GM19023 (cell line): ENCODE measurements at regions not wholly inside any gene's neighbourhood (a gene's known extent, or its start where the extent isn't known, plus 50 kb on each side); places are given as distances from the start of the nearest gene placed in this dataset.
"Not testable (repeated sequence)": the region's sequence is repeated elsewhere in the genome, so short reads cannot be mapped to it uniquely, and the experiment has no call there.

ENCODE experiments used
- ATAC-seq: cut with Tn5 transposase; IDR thresholded peaks from one replicate; pipeline ENCODE4 v1.9.1; 2021; ENCODE audit warnings: mild to moderate bottlenecking, moderate library complexity; ENCODE audit not compliant: unreplicated experiment

DNA sequence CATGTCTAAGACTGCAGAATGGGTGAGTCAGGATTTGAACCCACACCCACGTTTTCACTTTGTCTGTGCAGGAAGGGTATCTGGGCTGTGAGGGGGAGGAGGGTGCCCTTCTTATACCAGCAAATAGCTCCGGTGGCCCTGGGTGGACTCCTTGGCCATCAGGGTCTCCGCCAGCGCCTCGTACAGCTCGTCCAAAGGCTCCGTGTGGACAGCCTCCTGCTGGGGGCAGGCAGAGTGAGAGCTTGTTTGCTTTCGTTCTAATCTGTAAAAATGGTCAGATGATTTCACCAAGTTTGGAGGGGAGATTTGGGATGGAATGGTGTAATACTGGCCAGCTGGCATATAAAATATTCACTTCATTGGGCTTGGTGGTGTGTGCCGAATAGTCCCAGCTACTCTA is 111.7 kb upstream of the CCZ1B start:
- ATAC-seq: not testable (repeated sequence)

DNA sequence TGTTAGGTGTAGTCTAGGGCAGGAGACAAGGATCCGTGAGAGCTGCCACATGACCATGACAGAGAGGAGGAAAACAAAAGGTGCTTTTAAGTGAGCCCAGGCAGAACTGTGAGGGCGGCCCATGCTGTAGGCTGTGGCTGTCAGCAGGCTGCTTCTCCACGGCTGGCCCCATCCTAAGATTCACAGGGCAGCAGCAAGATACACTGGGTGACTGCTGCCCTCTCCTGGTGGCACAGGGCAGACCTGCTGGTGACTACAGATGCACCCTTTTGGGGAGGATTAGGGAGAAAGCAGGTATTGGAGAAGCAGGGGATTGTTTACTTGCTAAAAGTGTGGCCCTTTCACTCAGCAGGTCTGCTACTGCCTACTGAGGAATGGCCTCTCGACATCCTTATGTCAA is 112.2 kb upstream of the CCZ1B start:
- ATAC-seq: not testable (repeated sequence)

DNA sequence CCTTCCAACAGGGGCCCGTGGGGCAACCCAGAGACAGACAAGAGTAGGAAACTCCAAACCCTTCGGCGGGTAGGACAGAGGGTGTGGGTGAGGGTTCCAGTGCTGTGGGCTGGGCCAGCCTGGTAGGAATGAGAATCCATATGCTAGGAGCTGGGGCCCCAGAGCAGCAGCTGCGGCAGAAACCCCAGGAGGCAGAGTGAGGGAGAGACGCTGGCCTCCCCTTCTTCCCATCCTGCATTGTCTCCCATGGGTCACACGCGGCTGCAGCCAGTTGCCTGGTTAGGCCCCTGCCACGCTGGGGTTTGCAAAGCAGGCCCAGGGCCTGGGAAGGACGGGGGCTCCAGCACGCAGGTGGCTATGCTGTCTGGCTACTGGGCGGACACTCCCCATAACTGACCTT is 113.1 kb upstream of the CCZ1B start:
- not testable (repeated sequence) for ATAC-seq

- not testable (repeated sequence) for ATAC-seq
These were observed 113.8 kb upstream of the CCZ1B start for GRCh38 chr7:6939896-6940295.

- ATAC-seq: not testable (repeated sequence)
These were observed 120.8 kb upstream of the CCZ1B start for GRCh38 chr7:6946873-6947272.

DNA sequence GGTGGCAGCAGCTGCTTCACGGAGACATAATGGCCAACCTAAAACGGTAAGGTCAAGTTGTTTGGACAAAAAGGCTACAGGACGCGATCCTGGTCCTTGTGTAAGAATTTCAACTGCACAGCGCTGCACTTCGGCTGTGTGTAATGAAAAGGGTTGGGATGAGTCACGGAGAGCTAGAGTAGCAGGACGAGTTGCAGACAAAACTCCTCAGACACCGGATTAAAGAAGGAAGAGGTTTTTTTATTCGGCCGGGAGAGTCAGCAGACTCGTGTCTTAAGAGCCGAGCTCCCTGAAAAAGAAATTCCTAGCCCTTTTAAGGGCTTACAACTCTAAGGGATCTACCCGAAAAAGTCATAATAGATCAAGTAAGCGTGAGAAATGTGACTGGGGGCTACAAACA is 124.2 kb upstream of the CCZ1B start:
- not testable (repeated sequence) for ATAC-seq

DNA sequence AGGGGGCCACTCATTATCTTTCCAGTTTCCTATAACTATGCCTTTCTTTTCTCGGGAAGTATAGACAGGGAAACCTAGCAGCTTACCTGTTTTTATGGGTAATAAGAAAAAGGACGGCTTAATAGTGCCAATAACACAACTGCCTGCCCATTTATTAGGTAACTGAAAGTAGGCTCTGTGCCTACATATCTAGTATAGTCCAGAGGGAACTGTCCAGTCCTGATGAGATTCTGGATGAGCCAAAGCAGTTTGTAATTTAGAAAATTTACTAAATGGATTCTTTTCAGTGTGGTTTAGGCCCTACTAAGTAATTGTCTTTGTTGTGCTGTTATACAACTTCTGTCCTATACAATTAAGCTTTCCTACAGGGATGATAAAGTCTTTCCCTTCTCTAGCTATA is 125.5 kb upstream of the CCZ1B start:
- ATAC-seq: not testable (repeated sequence)

GRCh38 chr7:6953138-6953797 is 127.2 kb upstream of the CCZ1B start:
- ATAC-seq: not testable (repeated sequence)

DNA sequence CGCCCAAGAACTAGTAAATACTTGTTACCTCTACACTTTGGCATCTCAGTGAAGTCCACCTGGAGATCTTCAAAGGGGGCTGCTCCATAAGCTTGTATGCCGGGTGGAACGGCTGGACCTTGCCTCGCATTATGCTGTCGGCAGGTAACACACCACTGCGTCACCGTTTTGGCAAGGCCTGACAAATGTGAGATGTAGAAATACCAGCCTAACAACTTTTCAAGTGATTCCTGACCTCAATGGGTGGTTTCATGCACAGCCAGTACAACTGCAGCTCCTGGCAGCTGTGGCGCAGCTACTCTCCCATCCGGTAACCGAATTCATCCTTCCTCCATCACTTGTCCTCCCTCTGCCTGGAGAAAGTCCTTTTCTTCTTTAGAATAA is 127.7 kb upstream of the CCZ1B start:
- not testable (repeated sequence) for ATAC-seq

DNA sequence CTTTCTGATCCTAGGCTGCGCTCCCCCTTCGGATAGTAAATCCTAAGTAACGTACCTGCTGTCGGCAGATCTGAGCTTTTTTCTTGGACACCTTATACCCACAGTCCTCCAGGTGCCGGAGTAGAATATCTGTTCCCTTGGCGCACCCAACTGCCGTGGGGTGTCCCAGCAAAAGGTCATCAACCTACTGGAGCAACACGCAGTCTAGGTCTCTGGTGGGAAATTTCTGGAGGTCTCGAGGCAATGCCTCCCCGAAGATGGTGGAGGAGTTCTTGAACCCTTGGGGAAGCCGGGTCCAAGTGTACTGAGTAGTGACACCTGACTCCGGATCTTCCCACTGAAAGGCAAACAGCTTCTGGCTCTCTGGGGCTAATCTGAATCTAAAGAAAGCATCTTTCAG is 129.3 kb upstream of the CCZ1B start:
- not testable (repeated sequence) for ATAC-seq

DNA sequence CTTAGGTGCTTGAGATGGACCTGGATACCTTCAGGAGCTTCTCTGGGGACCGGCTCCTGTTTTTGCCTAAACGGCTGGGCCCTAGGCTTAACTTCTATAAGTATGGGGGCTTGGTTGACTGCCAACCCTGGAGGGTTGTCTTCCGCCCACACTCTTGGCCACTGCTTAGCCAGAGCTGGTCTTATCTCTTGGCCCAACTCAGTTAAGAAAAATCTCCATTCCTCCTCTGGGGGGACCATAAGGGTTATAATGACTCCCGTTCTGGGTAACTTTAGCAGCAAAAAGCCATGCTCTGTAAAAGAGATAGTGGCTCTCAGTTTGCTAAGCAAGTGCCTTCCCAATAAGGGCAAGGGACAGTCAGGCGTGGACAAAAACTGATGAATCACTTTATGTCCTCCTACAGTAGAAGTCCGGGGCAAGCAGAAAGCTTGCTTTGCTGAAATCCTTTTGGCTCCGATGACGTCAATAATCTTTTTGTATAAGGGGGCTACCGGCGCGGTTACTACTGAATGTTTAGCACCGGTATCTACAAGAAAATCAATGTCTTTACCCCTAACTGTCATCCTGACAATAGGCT is 130.0 kb upstream of the CCZ1B start:
- not testable (repeated sequence) for ATAC-seq

DNA sequence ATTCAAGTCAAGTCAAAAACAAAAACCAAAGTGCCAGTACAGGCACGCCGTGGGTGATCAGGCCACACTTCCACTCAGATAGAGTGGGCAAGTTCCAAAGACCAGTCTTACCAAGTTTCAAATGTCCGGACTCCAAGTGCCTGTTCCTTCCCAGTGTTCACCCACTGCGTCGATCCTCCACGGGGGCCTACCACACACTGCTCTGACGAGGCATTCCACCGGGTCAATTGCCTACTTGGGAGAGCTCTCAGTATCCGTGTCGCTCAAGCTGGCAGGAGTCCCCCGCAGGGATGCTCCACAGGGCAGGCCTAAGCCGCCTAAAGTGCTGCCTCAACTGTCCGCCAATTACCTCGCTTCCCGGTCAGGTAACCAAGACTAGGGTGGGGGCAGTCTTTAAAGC is 132.3 kb upstream of the CCZ1B start:
- not testable (repeated sequence) for ATAC-seq

DNA sequence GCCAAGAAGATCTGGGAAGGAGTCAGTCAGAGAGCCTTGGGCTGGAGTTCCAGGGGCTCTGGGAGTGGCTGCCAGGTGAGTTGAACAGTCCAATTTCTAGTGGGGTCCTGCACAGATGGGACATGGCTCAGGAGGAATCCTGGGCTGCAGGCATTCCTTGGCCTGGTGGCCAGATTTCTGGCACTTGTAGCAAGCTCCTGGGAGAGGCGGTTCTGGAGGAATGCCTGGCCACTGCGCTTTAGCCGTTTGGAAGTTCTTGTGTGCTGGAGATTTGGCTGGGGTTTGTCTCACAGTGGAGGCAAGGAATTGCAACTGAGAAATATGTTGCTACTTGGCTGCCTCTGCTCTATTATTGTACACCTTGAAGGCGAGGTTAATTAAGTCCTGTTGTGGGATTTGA is 133.9 kb upstream of the CCZ1B start:
- ATAC-seq: not testable (repeated sequence)

DNA sequence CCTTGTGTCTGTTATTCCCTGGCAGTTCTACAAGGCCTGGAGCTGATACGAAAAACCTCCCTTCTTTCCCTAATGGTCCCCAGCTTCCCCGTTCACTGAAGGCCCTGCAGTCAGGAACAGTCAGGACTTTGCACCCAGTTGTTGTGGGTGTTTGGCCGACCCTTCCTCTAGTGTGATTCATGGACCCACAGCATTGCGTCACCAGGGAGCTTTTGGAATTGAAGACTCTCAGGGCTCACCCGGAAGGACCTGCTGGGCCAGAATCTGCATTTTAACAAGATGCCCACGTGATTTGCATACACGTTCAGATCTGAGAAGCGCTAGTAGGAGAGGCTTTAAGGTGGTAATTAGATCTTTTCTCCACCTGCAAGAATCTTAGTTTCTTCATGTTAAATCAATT is 136.8 kb upstream of the CCZ1B start:
- not testable (repeated sequence) for ATAC-seq

- ATAC-seq: not testable (repeated sequence)
These were observed 139.0 kb upstream of the CCZ1B start for GRCh38 chr7:6965051-6965450.

DNA sequence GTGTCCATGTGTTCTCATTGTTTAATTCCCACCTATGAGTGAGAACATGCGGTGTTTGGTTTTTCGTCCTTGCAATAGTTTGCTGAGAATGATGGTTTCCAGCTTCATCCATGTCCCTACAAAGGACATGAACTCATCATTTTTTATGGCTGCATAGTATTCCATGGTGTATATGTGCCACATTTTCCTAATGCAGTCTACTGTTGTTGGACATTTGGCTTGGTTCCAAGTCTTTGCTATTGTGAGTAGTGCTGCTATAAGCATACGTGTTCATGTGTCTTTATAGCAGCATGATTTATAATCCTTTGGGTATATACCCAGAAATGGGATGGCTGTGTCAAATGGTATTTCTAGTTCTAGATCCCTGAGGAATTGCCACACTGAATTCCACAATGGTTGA is 144.1 kb upstream of the CCZ1B start:
- ATAC-seq: not testable (repeated sequence)

DNA sequence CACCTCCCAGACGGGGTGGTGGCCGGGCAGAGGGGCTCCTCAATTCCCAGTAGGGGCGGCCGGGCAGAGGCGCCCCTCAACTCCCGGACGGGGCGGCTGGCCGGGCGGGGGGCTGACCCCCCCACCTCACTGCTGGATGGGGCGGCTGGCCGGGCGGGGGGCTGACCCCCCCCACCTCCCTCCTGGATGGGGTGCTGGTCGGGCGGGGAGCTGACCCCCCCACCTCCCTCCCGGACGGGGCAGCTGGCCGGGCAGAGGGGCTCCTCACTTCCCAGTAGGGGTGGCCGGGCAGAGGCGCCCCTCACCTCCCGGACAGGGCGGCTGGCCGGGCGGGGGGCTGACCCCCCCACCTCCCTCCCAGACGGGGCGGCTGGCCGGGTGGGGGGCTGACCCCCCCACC is 148.8 kb upstream of the CCZ1B start:
- ATAC-seq: not testable (repeated sequence)

GRCh38 chr7:6975346-6975745 is 149.3 kb upstream of the CCZ1B start:
- ATAC-seq: not testable (repeated sequence)

- ATAC-seq: not testable (repeated sequence)
These were observed 151.3 kb upstream of the CCZ1B start for GRCh38 chr7:6977368-6977767.

DNA sequence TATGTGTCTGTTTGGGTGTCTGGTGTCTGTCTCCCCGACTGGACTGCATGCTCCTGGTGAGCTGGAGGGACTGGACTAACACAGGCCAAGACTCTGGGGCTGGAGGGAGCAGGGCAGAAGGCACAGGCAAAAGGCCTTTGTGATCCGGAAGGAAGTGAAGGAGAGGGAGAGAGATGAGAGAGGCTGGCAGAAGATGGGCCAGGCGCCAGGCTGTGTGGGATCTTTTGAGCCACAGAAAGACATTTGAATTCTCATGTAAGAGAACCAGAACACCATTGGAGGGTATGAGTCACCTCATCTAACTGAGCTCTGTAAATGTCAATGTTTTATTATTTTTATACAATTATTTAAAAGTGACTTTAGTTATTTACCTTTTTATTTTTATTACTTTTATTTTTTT is 152.3 kb upstream of the CCZ1B start:
- ATAC-seq: not testable (repeated sequence)

GRCh38 chr7:6979456-6979855 is 153.4 kb upstream of the CCZ1B start:
- not testable (repeated sequence) for ATAC-seq

- not testable (repeated sequence) for ATAC-seq
These were observed 156.3 kb upstream of the CCZ1B start for GRCh38 chr7:6982375-6982774.

GRCh38 chr7:6986892-6987291 is 160.8 kb upstream of the CCZ1B start:
- not testable (repeated sequence) for ATAC-seq
